ENCODE measurements at regions not wholly inside any gene's neighbourhood (a gene's known extent, or its start where the extent isn't known, plus 50 kb on each side); places are given as distances from the start of the nearest gene placed in this dataset.

DNA sequence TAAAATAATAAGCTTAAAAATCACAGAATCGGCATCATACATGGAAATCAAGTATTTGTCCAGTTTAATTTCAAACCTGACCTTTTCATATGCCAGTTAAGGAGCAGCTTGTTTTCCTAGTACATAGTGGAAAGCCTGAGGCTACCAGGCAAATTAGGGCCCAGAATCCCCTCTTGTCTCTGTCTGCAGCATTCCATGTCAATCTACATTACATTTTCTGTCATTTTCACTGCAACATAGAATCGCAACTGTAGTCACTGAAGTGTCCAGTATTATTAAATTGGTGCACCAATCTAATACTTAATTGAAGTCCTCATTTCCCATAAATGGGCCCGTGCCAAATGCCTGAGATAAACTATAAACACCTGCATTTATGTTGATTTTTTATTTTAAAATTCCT, 1352.2 kb upstream of the ACO1 start:
- dilution Hi-C loops (cut with HindIII; ENCODE audit: low sequenced_read_pairs, unreplicated experiment) (no loop called here), in situ Hi-C loops (cut with MboI; ENCODE audit: low sequenced_read_pairs) (no loop called here), intact Hi-C loops (cut with micrococcal nuclease) (no loop called here)
- Histone ChIP-seq H3K9me3 (ENCODE audit: control insufficient read depth, insufficient read depth, low read length) (peaks cover 2% of the 10 kb centered on the region; the same call in 1 of the 2 replicates), H4K91ac (ENCODE audit: insufficient read depth, low read depth, low read length) (no peak overlapping the region), H4K5ac (ENCODE audit: low read depth, low read length) (no peak overlapping the region), H3K79me1 (ENCODE audit: low read depth in 1 of 2, low read length in 2 of 2) (no peaks in the 10 kb centered on the region), H3K23ac (ENCODE audit: low read depth, low read length) (no peak overlapping the region), H3K18ac (ENCODE audit: low read depth, low read length) (no peak overlapping the region), H2BK15ac (ENCODE audit: low read depth, low read length) (no peak overlapping the region), H3K4me1 (ENCODE audit: control insufficient read depth, insufficient read depth, low read length) (no peaks in the 10 kb centered on the region), H2BK20ac (ENCODE audit: low read depth, low read length) (no peak overlapping the region), H2AFZ (replicated peaks; ENCODE audit: low read length, poor library complexity) (no peak overlapping the region), H3K27me3 (ENCODE audit: control insufficient read depth, insufficient read depth, low read length) (no peaks in the 10 kb centered on the region), H3K36me3 (ENCODE audit: control insufficient read depth, insufficient read depth, low read length) (no peaks in the 10 kb centered on the region), H3K4ac (ENCODE audit: low read depth, low read length) (no peak overlapping the region), H3K9ac (ENCODE audit: low read depth, low read length) (no peak overlapping the region), H3K9me1 (ENCODE audit: insufficient read depth, low read length) (no peaks in the 10 kb centered on the region), H3K4me2 (ENCODE audit: low read depth, low read length) (no peak overlapping the region), H4K8ac (ENCODE audit: low read depth in 2 of 2, low read length in 2 of 2) (no peak overlapping the region), H3K4me3 (ENCODE audit: insufficient read depth, low read depth, low read length) (no peak overlapping the region), H2BK120ac (ENCODE audit: low read depth, low read length) (no peak overlapping the region), H2BK5ac (ENCODE audit: low read depth, low read length, poor library complexity, severe bottlenecking) (no peak overlapping the region), H4K20me1 (ENCODE audit: insufficient read depth, low read length) (no peaks in the 10 kb centered on the region), H3K27ac (ENCODE audit: insufficient read depth, low read length) (no peak overlapping the region), H2AK5ac (ENCODE audit: low read depth, low read length) (no peak overlapping the region), H3K56ac (ENCODE audit: extremely low read depth, insufficient read depth, low read length) (no peak overlapping the region), H3K14ac (replicated peaks; ENCODE audit: low read depth, low read length) (no peak overlapping the region), H2AK9ac (replicated peaks; ENCODE audit: low read depth, low read length, poor library complexity) (no peak overlapping the region)
- no peak for DNase-seq
- ATAC-seq (ENCODE audit: low read depth), result no peak
- WGBS, 2 experiments (ENCODE audit: extremely low coverage in 2 of 2, insufficient read length in 1 of 2), result no CpG with 5 or more reads among the region's 3 CpGs
- CTCF ChIA-PET, result interaction anchor here (0.7 kb wide), 1 partner anchor 1334 kb away, joined by 3 read pairs; no protein-coding TSS in a partner anchor
- POLR2A ChIA-PET (ENCODE audit: unreplicated experiment), result no interaction called here
- no peak for TF ChIP-seq SMC3 (IDR thresholded peaks at IDR 0.05; ENCODE audit: low read depth, low read length)
- TF ChIP-seq, protein P1, sequence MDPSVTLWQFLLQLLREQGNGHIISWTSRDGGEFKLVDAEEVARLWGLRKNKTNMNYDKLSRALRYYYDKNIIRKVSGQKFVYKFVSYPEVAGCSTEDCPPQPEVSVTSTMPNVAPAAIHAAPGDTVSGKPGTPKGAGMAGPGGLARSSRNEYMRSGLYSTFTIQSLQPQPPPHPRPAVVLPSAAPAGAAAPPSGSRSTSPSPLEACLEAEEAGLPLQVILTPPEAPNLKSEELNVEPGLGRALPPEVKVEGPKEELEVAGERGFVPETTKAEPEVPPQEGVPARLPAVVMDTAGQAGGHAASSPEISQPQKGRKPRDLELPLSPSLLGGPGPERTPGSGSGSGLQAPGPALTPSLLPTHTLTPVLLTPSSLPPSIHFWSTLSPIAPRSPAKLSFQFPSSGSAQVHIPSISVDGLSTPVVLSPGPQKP (IDR thresholded peaks at IDR 0.05; ENCODE audit: borderline replicate concordance, low read depth, low read length), result no peak
- TF ChIP-seq RCOR1 (IDR thresholded peaks at IDR 0.05; ENCODE audit: insufficient replicate concordance, low read length), result no peak
- no peak for TF ChIP-seq MXI1 (IDR thresholded peaks at IDR 0.05; ENCODE audit: borderline replicate concordance, low read depth, low read length)
- TF ChIP-seq CHD1 (IDR thresholded peaks at IDR 0.05; ENCODE audit: low read depth, low read length), result no peak
- TF ChIP-seq, protein P2, sequence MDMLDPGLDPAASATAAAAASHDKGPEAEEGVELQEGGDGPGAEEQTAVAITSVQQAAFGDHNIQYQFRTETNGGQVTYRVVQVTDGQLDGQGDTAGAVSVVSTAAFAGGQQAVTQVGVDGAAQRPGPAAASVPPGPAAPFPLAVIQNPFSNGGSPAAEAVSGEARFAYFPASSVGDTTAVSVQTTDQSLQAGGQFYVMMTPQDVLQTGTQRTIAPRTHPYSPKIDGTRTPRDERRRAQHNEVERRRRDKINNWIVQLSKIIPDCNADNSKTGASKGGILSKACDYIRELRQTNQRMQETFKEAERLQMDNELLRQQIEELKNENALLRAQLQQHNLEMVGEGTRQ (IDR thresholded peaks at IDR 0.05; ENCODE audit: low read depth, low read length), result no peak
- TF ChIP-seq FOS (IDR thresholded peaks at IDR 0.05; ENCODE audit: low read depth, low read length), result no peak
- no peak for TF ChIP-seq RFX5 (IDR thresholded peaks at IDR 0.05; ENCODE audit: low read depth, low read length)
- no peak for TF ChIP-seq NFE2L2 (IDR thresholded peaks at IDR 0.05; ENCODE audit: low read depth, low read length)
- no peak for TF ChIP-seq MAFK (IDR thresholded peaks at IDR 0.05; ENCODE audit: low read depth, low read length)
- TF ChIP-seq, protein P3, sequence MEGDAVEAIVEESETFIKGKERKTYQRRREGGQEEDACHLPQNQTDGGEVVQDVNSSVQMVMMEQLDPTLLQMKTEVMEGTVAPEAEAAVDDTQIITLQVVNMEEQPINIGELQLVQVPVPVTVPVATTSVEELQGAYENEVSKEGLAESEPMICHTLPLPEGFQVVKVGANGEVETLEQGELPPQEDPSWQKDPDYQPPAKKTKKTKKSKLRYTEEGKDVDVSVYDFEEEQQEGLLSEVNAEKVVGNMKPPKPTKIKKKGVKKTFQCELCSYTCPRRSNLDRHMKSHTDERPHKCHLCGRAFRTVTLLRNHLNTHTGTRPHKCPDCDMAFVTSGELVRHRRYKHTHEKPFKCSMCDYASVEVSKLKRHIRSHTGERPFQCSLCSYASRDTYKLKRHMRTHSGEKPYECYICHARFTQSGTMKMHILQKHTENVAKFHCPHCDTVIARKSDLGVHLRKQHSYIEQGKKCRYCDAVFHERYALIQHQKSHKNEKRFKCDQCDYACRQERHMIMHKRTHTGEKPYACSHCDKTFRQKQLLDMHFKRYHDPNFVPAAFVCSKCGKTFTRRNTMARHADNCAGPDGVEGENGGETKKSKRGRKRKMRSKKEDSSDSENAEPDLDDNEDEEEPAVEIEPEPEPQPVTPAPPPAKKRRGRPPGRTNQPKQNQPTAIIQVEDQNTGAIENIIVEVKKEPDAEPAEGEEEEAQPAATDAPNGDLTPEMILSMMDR (conservative IDR thresholded peaks at IDR 0.05; ENCODE audit: low read depth, low read length), result no peak
- BruUV-seq (replicated peaks), result no TSS peak
